Mesendoderm (in vitro differentiated cells): ENCODE measurements at regions not wholly inside any gene's neighbourhood (a gene's known extent, or its start where the extent isn't known, plus 50 kb on each side); places are given as distances from the start of the nearest gene placed in this dataset.

Experiments used
- DNase-seq: peaks from one replicate; pipeline ENCODE4 v3.0.0; 2013
- H2AK5ac ChIP-seq: 2 replicates; pipeline ENCODE4 v1.6.1; 2013; ENCODE audit warnings: low read length, inconsistent platforms
- H2BK120ac ChIP-seq: 2 replicates; pipeline ENCODE4 v1.6.1; 2013; ENCODE audit warnings: low read depth, mild to moderate bottlenecking, low read length, moderate library complexity, mixed read lengths
- H2BK15ac ChIP-seq: replicated peaks from 2 replicates; pipeline ENCODE4 v1.6.1; 2013; ENCODE audit warnings: low read depth, mild to moderate bottlenecking, moderate library complexity
- H2BK5ac ChIP-seq: 2 replicates; pipeline ENCODE4 v1.6.1; 2013; ENCODE audit warnings: low read length, inconsistent platforms
- H3K18ac ChIP-seq: 2 replicates; pipeline ENCODE4 v1.6.1; 2013; ENCODE audit warnings: mild to moderate bottlenecking, low read length, mixed read lengths
- H3K23ac ChIP-seq: one replicate; pipeline ENCODE4 v1.6.1; 2013; ENCODE audit warnings: low read length
- H3K27ac ChIP-seq: 2 replicates; pipeline ENCODE4 v1.5.1; 2013; ENCODE audit warnings: low read depth, mild to moderate bottlenecking, inconsistent platforms, low read length, moderate library complexity
- H3K27me3 ChIP-seq: 2 replicates; pipeline ENCODE4 v1.6.1; 2013; ENCODE audit warnings: low read length, control low read depth, mild to moderate bottlenecking, inconsistent platforms; ENCODE audit not compliant: insufficient read depth, poor library complexity
- H3K36me3 ChIP-seq: 2 replicates; pipeline ENCODE4 v1.6.1; 2013; ENCODE audit warnings: low read length, inconsistent platforms; ENCODE audit not compliant: control insufficient read depth, insufficient read depth
- H3K4ac ChIP-seq: one replicate; pipeline ENCODE4 v1.6.1; 2013; ENCODE audit warnings: low read depth, mild to moderate bottlenecking, low read length, moderate library complexity
- H3K4me1 ChIP-seq: 2 replicates; pipeline ENCODE4 v1.6.1; 2013; ENCODE audit warnings: low read depth, low read length, inconsistent platforms; ENCODE audit not compliant: control insufficient read depth
- H3K4me2 ChIP-seq: 2 replicates; pipeline ENCODE4 v1.6.1; 2013; ENCODE audit warnings: low read length
- H3K4me3 ChIP-seq: 2 replicates; pipeline ENCODE4 v1.5.1; 2013; ENCODE audit warnings: mild to moderate bottlenecking, low read length
- H3K56ac ChIP-seq: one replicate; pipeline ENCODE4 v1.6.1; 2013; ENCODE audit warnings: low read length
- H3K79me1 ChIP-seq: 2 replicates; pipeline ENCODE4 v1.6.1; 2013; ENCODE audit warnings: low read length, inconsistent platforms
- H3K79me2 ChIP-seq: 2 replicates; pipeline ENCODE4 v1.6.1; 2013; ENCODE audit warnings: mild to moderate bottlenecking, low read length; ENCODE audit not compliant: control insufficient read depth, insufficient read depth
- H3K9ac ChIP-seq: 2 replicates; pipeline ENCODE4 v1.6.1; 2013; ENCODE audit warnings: low read length, inconsistent platforms
- H4K5ac ChIP-seq: one replicate; pipeline ENCODE4 v1.6.1; 2013; ENCODE audit warnings: low read length
- H4K8ac ChIP-seq: one replicate; pipeline ENCODE4 v1.6.1; 2013; ENCODE audit warnings: low read depth, mild to moderate bottlenecking, control low read depth, low read length, moderate library complexity
- WGBS: extraction: QIAGEN DNeasy Blood & Tissue Kit; methylation state at CpG from one replicate; pipeline ENCODE4 v1.1.7; 2013; ENCODE audit warnings: low lambda C conversion rate, missing lambda C conversion rate; ENCODE audit not compliant: insufficient coverage; ENCODE audit errors: extremely low coverage; 5-methylcytosine and 5-hydroxymethylcytosine counted together

DNA sequence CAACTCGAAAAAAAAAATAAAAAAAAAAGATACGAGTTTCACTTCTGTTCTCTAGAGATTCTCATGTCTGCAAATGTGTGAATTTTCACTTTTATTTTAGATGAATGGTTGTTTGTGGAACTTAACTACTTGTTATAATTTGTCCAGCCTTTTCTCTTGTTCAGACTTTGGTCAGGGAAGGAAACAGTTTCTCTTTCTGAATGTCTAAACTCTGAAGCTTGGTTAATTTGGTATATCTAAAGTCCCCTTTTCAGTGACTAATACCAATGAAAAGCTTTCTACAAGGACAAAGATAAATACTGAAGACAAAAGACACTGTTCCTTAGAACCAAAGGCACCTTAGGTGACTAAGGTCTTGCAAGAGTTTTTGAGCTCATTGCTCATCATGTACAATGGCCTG, 144.4 kb upstream of the PIEZO2 start:
- Histone ChIP-seq H3K36me3 (no peaks in the 10 kb centered on the region), H2BK5ac (no peak overlapping the region), H3K79me2 (no peaks in the 10 kb centered on the region), H3K4me1 (peaks cover 3% of the 10 kb centered on the region), H2BK15ac (no peak overlapping the region), H2BK120ac (no peak overlapping the region), H3K27me3 (no peaks in the 10 kb centered on the region), H3K4ac (no peak overlapping the region), H3K4me3 (no peak overlapping the region), H3K4me2 (no peak overlapping the region), H2AK5ac (no peak overlapping the region), H4K8ac (no peak overlapping the region), H4K5ac (no peak overlapping the region), H3K9ac (no peak overlapping the region), H3K27ac (no peak overlapping the region), H3K23ac (no peak overlapping the region), H3K79me1 (no peaks in the 10 kb centered on the region), H3K18ac (no peak overlapping the region), H3K56ac (no peak overlapping the region)
- WGBS: no CpG with 5 or more reads among the region's 2 CpGs
- DNase-seq: no peak

DNA sequence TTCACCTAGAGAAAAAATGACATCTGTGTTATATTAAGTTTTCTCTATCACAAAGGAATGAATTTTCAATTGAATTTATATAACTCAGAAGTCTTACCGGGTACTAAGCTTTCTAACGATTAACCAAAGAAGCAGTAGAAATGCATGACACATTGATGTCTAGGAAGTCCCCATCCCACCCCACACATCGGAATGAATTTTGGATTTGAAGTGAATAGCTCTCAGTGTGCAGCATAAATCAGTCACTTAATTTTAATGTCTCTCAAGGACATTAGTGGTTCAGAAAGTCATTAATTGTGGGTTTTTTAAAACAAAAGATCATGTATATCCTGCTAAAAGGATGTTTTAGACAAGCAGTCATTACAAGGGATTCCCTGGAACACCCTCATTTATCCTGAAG, 141.4 kb upstream of the PIEZO2 start:
- no peak overlapping the region for H3K4ac ChIP-seq
- H4K8ac ChIP-seq: no peak overlapping the region
- no peaks in the 10 kb centered on the region for H3K27me3 ChIP-seq
- H3K79me1 ChIP-seq: no peaks in the 10 kb centered on the region
- no peak overlapping the region for H2AK5ac ChIP-seq
- no peak overlapping the region for H3K18ac ChIP-seq
- no peak for DNase-seq
- no peaks in the 10 kb centered on the region for H3K79me2 ChIP-seq
- H3K4me2 ChIP-seq: no peak overlapping the region
- H4K5ac ChIP-seq: no peak overlapping the region
- H2BK120ac ChIP-seq: no peak overlapping the region
- no peak overlapping the region for H3K4me3 ChIP-seq
- no peak overlapping the region for H2BK5ac ChIP-seq
- H3K23ac ChIP-seq: no peak overlapping the region
- peaks cover 3% of the 10 kb centered on the region for H3K4me1 ChIP-seq
- no peak overlapping the region for H2BK15ac ChIP-seq
- no CpG with 5 or more reads among the region's 3 CpGs for WGBS
- H3K9ac ChIP-seq: no peak overlapping the region
- H3K36me3 ChIP-seq: no peaks in the 10 kb centered on the region
- H3K56ac ChIP-seq: no peak overlapping the region
- no peak overlapping the region for H3K27ac ChIP-seq

DNA sequence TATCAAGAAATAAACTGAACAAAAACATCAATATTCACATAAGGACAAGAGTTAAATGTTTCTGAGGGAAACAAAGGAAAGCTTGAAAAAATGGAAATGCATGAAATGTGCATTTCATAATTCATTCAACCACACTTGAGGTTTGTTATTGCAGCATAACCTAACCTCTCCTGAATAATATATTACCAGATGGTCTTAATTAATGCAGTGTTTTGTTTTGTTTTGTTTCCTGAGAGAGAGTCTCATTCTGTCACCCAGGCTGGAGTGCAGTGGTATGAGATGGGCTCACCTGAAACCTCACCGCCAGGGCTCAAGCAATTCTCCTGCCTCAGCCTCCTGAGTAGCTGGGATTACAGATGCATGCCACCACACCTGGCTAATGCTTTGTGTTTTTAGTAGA, 139.9 kb upstream of the PIEZO2 start:
- H3K56ac ChIP-seq: no peak overlapping the region
- H3K36me3 ChIP-seq: no peaks in the 10 kb centered on the region
- no peak overlapping the region for H4K8ac ChIP-seq
- H2BK120ac ChIP-seq: no peak overlapping the region
- H3K27me3 ChIP-seq: no peaks in the 10 kb centered on the region
- no peak overlapping the region for H4K5ac ChIP-seq
- no CpG with 5 or more reads among the region's 1 CpG for WGBS
- no peak overlapping the region for H3K27ac ChIP-seq
- H3K4ac ChIP-seq: no peak overlapping the region
- H3K23ac ChIP-seq: no peak overlapping the region
- H3K9ac ChIP-seq: no peak overlapping the region
- H3K4me2 ChIP-seq: no peak overlapping the region
- no peak overlapping the region for H2AK5ac ChIP-seq
- no peaks in the 10 kb centered on the region for H3K79me2 ChIP-seq
- no peak overlapping the region for H2BK15ac ChIP-seq
- no peak overlapping the region for H3K18ac ChIP-seq
- no peak overlapping the region for H2BK5ac ChIP-seq
- H3K4me1 ChIP-seq: peaks cover 3% of the 10 kb centered on the region
- H3K4me3 ChIP-seq: no peak overlapping the region
- H3K79me1 ChIP-seq: no peaks in the 10 kb centered on the region
- no peak for DNase-seq

DNA sequence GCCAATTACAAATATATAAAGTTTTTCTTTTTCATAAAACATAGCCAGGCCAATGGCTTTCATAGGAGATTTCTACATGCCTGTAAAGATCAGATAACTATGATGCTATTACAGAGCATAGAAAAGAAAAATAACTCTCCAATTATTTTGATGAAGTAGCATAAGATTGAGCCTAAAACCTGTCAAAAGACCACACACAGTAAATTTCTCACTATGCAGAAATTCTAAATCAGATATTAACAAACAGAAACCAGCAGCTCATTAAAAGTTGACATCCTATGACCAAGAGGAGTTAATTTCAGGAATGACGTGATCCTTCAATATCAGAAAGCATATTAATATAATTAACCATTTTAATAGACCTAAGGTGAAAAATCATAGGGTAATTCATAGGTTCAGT, 139.0 kb upstream of the PIEZO2 start:
- Histone ChIP-seq H3K27ac (no peak overlapping the region), H3K79me2 (no peaks in the 10 kb centered on the region), H3K9ac (no peak overlapping the region), H3K4me3 (no peak overlapping the region), H3K36me3 (no peaks in the 10 kb centered on the region), H2BK5ac (no peak overlapping the region), H3K23ac (no peak overlapping the region), H4K8ac (no peak overlapping the region), H2BK15ac (no peak overlapping the region), H3K56ac (no peak overlapping the region), H4K5ac (no peak overlapping the region), H2BK120ac (no peak overlapping the region), H3K4me2 (no peak overlapping the region), H2AK5ac (no peak overlapping the region), H3K79me1 (no peaks in the 10 kb centered on the region), H3K18ac (no peak overlapping the region), H3K4ac (no peak overlapping the region), H3K4me1 (peaks cover 3% of the 10 kb centered on the region), H3K27me3 (no peaks in the 10 kb centered on the region)
- DNase-seq: no peak
- WGBS: no CpG with 5 or more reads among the region's 1 CpG

DNA sequence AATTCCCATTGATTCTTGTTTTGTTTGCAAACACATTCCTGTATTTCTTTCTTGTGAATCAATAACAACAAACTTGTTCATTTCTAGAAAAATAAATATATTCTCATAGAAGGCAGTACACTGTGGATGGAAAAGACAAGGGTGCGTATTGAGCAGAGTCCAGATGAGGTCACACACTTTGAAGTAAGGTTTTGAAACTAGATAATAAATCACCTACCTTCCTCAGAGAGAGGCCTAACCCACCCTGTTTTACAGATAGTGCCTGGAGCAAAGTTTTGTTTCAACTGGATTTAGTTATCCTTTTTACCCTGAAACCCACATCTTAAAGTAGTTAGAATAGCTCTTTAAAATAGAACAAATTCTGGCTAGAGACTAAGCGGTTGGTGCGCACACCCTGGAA, 137.1 kb upstream of the PIEZO2 start:
- H3K4me2 ChIP-seq: no peak overlapping the region
- H3K4ac ChIP-seq: no peak overlapping the region
- no peak overlapping the region for H2BK120ac ChIP-seq
- H3K4me1 ChIP-seq: peaks cover 3% of the 10 kb centered on the region
- no peaks in the 10 kb centered on the region for H3K79me2 ChIP-seq
- no peak overlapping the region for H2AK5ac ChIP-seq
- no peak overlapping the region for H3K56ac ChIP-seq
- H3K27me3 ChIP-seq: no peaks in the 10 kb centered on the region
- H2BK15ac ChIP-seq: no peak overlapping the region
- H3K4me3 ChIP-seq: no peak overlapping the region
- no peak overlapping the region for H2BK5ac ChIP-seq
- no peaks in the 10 kb centered on the region for H3K79me1 ChIP-seq
- H3K18ac ChIP-seq: no peak overlapping the region
- H3K36me3 ChIP-seq: no peaks in the 10 kb centered on the region
- no peak overlapping the region for H3K23ac ChIP-seq
- H4K5ac ChIP-seq: no peak overlapping the region
- no peak overlapping the region for H3K9ac ChIP-seq
- no peak overlapping the region for H3K27ac ChIP-seq
- no peak for DNase-seq
- no peak overlapping the region for H4K8ac ChIP-seq
- WGBS: no CpG with 5 or more reads among the region's 3 CpGs

DNA sequence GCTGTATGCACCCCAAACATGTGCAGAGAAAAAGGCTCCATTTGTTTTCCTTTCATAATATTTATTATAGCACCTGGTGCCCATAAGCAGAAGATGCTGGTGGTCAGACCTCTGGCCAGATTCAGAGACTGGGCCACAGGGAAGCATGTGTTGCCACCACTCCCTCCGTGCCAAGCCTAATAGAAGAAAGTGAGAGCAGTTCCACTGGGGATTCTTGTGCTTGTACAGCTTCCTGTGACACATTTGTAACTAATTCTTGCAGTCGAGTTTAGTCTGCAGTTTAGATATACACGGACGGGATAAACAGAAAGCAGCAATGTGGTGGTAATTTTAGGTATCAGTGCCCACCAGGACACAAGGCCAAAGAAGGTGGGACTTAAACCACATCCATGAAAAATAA, 135.4 kb upstream of the PIEZO2 start:
- no peak overlapping the region for H2BK15ac ChIP-seq
- H4K8ac ChIP-seq: no peak overlapping the region
- H3K79me2 ChIP-seq: no peaks in the 10 kb centered on the region
- H3K9ac ChIP-seq: no peak overlapping the region
- H2BK5ac ChIP-seq: no peak overlapping the region
- H3K4me2 ChIP-seq: no peak overlapping the region
- no peak for DNase-seq
- no peak overlapping the region for H3K4ac ChIP-seq
- H2AK5ac ChIP-seq: no peak overlapping the region
- H3K27me3 ChIP-seq: no peaks in the 10 kb centered on the region
- WGBS: no CpG with 5 or more reads among the region's 4 CpGs
- no peak overlapping the region for H3K18ac ChIP-seq
- no peak overlapping the region for H3K4me3 ChIP-seq
- no peak overlapping the region for H2BK120ac ChIP-seq
- no peaks in the 10 kb centered on the region for H3K36me3 ChIP-seq
- no peak overlapping the region for H4K5ac ChIP-seq
- no peaks in the 10 kb centered on the region for H3K4me1 ChIP-seq
- H3K27ac ChIP-seq: no peak overlapping the region
- no peak overlapping the region for H3K56ac ChIP-seq
- no peaks in the 10 kb centered on the region for H3K79me1 ChIP-seq
- H3K23ac ChIP-seq: no peak overlapping the region
